BE2C (cell line): ENCODE measurements at regions not wholly inside any gene's neighbourhood (a gene's known extent, or its start where the extent isn't known, plus 50 kb on each side); places are given as distances from the start of the nearest gene placed in this dataset.

Experiments
- DNase-seq: peaks from one replicate; pipeline ENCODE4 v3.0.0-alpha.2; 2020
- H3K27me3 ChIP-seq: fragments of 250-450 bp; sonication (Bioruptor Pico); 2 replicates; pipeline ENCODE4 v1.5.1; 2020; ENCODE audit warnings: mild to moderate bottlenecking
- H3K36me3 ChIP-seq: fragments of 250-450 bp; sonication (Bioruptor Pico); 2 replicates; pipeline ENCODE4 v1.5.1; 2020; ENCODE audit warnings: mild to moderate bottlenecking
- H3K4me1 ChIP-seq: fragments of 250-450 bp; sonication (Bioruptor Pico); 2 replicates; pipeline ENCODE4 v1.5.1; 2020
- H3K4me3 ChIP-seq: 2 replicates; pipeline ENCODE4 v1.5.1; 2011; ENCODE audit warnings: low read depth, low read length
- H3K9me3 ChIP-seq: fragments of 250-450 bp; sonication (Bioruptor Pico); 2 replicates; pipeline ENCODE4 v1.5.1; 2020
- TF ChIP-seq, protein P1 (sequence below): IDR thresholded peaks from 2 replicates; pipeline ENCODE4 v1.5.1; 2012; ENCODE audit warnings: mild to moderate bottlenecking, low read depth, low read length

DNA sequence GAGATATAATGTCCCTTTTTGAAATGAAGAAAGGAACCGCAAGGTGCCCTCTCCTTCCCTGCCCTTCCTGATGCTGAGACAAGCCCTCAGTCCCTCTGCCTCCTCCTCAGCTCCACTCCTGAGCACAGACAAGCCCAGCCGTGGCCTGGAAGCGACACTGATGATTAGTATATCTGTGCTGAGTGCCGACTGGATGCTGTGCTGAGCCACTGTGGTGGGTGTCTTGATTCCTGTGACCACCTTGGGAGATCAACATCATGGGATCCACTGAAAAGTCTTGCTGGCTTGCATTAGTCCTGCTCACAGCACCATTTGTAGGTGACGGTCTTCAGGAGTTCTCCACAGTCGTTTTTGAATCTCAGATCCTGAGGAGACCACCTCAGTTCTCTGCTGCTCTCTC, 59.5 kb upstream of the HGFAC start:
- Histone ChIP-seq H3K27me3 (no peaks in the 10 kb centered on the region; the same call in 1 of the 2 replicates), H3K4me1 (no peaks in the 10 kb centered on the region), H3K36me3 (no peaks in the 10 kb centered on the region), H3K9me3 (no peaks in the 10 kb centered on the region), H3K4me3 (no peak overlapping the region)
- TF ChIP-seq, protein P1, sequence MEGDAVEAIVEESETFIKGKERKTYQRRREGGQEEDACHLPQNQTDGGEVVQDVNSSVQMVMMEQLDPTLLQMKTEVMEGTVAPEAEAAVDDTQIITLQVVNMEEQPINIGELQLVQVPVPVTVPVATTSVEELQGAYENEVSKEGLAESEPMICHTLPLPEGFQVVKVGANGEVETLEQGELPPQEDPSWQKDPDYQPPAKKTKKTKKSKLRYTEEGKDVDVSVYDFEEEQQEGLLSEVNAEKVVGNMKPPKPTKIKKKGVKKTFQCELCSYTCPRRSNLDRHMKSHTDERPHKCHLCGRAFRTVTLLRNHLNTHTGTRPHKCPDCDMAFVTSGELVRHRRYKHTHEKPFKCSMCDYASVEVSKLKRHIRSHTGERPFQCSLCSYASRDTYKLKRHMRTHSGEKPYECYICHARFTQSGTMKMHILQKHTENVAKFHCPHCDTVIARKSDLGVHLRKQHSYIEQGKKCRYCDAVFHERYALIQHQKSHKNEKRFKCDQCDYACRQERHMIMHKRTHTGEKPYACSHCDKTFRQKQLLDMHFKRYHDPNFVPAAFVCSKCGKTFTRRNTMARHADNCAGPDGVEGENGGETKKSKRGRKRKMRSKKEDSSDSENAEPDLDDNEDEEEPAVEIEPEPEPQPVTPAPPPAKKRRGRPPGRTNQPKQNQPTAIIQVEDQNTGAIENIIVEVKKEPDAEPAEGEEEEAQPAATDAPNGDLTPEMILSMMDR = no peak
- no peak for DNase-seq

- H3K9me3 ChIP-seq = no peaks in the 10 kb centered on the region
Measured at GRCh38 chr4:3384391-3384770, 57.4 kb upstream of the HGFAC start.

GRCh38 chr4:3384771-3385710, 56.7 kb upstream of the HGFAC start:
- TF ChIP-seq, protein P1 = no peak
- Histone ChIP-seq H3K27me3 (no peaks in the 10 kb centered on the region), H3K4me1 (peaks cover 13% of the 10 kb centered on the region), H3K4me3 (no peak overlapping the region), H3K9me3 (no peaks in the 10 kb centered on the region), H3K36me3 (no peaks in the 10 kb centered on the region)
- no peak for DNase-seq

More at GRCh38 chr4:3384391-3384770, 57.4 kb upstream of the HGFAC start:
- Histone ChIP-seq H3K27me3 (no peaks in the 10 kb centered on the region; the same call in 1 of the 2 replicates), H3K36me3 (no peaks in the 10 kb centered on the region), H3K4me1 (peaks cover 13% of the 10 kb centered on the region), H3K4me3 (no peak overlapping the region)
- TF ChIP-seq, protein P1 = no peak
- DNase-seq = no peak

DNA sequence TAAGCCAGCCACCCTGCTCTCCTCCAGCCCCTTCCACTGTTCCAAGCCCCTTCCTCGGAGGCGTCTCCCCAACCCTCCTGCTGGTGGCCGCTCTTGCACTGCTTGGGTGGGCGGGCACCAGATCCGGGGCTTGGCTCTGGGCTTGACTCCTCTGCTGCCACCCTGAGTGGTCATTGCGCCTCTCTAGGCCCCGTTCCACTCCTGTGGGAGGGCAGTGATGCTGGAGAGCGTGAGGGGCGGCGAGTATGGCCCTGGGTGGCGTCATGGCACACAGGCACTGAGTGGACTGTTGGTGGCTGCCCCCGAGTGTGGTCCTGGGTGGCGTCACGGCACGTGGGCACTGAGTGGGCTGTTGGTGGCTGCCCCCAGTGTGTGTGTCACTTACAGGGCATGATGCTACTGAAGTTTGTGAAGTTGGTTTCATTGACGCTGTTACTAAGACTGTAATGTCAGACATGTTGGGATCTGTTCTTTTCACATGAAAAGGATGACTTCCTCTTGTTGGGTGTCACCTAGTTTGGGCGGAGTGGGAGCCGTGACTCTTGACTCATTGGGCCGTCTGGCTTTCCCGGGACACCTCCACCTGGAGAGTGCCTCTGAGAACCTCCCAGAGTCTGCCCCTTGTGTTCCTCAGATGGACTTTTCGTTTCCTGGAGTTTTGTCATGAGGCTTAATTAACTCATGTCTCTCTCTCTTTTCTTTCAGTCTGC, 55.9 kb upstream of the HGFAC start:
- Histone ChIP-seq H3K4me3 (no peak overlapping the region), H3K36me3 (no peaks in the 10 kb centered on the region), H3K4me1 (peaks cover 13% of the 10 kb centered on the region), H3K27me3 (no peaks in the 10 kb centered on the region), H3K9me3 (no peaks in the 10 kb centered on the region)
- no peak for DNase-seq
- TF ChIP-seq, protein P1 = no peak

GRCh38 chr4:3386526-3386925, 55.2 kb upstream of the HGFAC start:
- Histone ChIP-seq H3K27me3 (no peaks in the 10 kb centered on the region), H3K4me3 (no peak overlapping the region), H3K36me3 (no peaks in the 10 kb centered on the region), H3K4me1 (peaks cover 13% of the 10 kb centered on the region), H3K9me3 (no peaks in the 10 kb centered on the region)
- DNase-seq = no peak
- TF ChIP-seq, protein P1 = no peak
